NCI-H2107 (cell line): ENCODE measurements at regions not wholly inside any gene's neighbourhood (a gene's known extent, or its start where the extent isn't known, plus 50 kb on each side); places are given as distances from the start of the nearest gene placed in this dataset.
A peak's percentile ranks its signal among the peaks of the same experiment; 100 is the strongest.
"Not testable (repeated sequence)": the region's sequence is repeated elsewhere in the genome, so short reads cannot be mapped to it uniquely, and the experiment has no call there.

Source experiments
- DNase-seq: peaks from one replicate; lab custom pipeline; 2025; lab: John Stamatoyannopoulos, UW

GRCh38 chr4:126592088-126592487, 1040.7 kb upstream of the INTU start:
- DNase-seq: no peak

GRCh38 chr4:126593626-126594025, 1039.1 kb upstream of the INTU start:
- DNase-seq: no peak

- no peak for DNase-seq
Measured at GRCh38 chr4:126595643-126596042, 1037.1 kb upstream of the INTU start.

- DNase-seq: no peak
Measured at GRCh38 chr4:126599746-126600145, 1033.0 kb upstream of the INTU start.

- DNase-seq: no peak
Measured at GRCh38 chr4:126603210-126603609, 1029.5 kb upstream of the INTU start.

- DNase-seq: no peak
Measured at GRCh38 chr4:126603825-126604224, 1028.9 kb upstream of the INTU start.

- DNase-seq: no peak
Measured at GRCh38 chr4:126604268-126604867, 1028.4 kb upstream of the INTU start.

- no peak for DNase-seq
Measured at GRCh38 chr4:126610933-126611332, 1021.8 kb upstream of the INTU start.

- no peak for DNase-seq
Measured at GRCh38 chr4:126611900-126612299, 1020.9 kb upstream of the INTU start.

GRCh38 chr4:126614356-126614855, 1018.4 kb upstream of the INTU start:
- no peak for DNase-seq

GRCh38 chr4:126616795-126617194, 1016.0 kb upstream of the INTU start:
- no peak for DNase-seq

GRCh38 chr4:126627255-126627654, 1005.5 kb upstream of the INTU start:
- no peak for DNase-seq

GRCh38 chr4:126628933-126629332, 1003.8 kb upstream of the INTU start:
- no peak for DNase-seq

GRCh38 chr4:126630230-126630629, 1002.5 kb upstream of the INTU start:
- no peak for DNase-seq

- no peak for DNase-seq
Measured at GRCh38 chr4:126633306-126633705, 999.5 kb upstream of the INTU start.

- DNase-seq: no peak
Measured at GRCh38 chr4:126637706-126638105, 995.1 kb upstream of the INTU start.

GRCh38 chr4:126647320-126647719, 985.4 kb upstream of the INTU start:
- DNase-seq: no peak

- no peak for DNase-seq
Measured at GRCh38 chr4:126647756-126648397, 984.9 kb upstream of the INTU start.

GRCh38 chr4:126658411-126658810, 974.3 kb upstream of the INTU start:
- no peak for DNase-seq

GRCh38 chr4:126661194-126661593, 971.6 kb upstream of the INTU start:
- no peak for DNase-seq

- DNase-seq: no peak
Measured at GRCh38 chr4:126664839-126665238, 967.9 kb upstream of the INTU start.

GRCh38 chr4:126670038-126670437, 962.7 kb upstream of the INTU start:
- DNase-seq: not testable (repeated sequence)

- peak; percentile 27 for DNase-seq
Measured at GRCh38 chr4:126678618-126679017, 954.1 kb upstream of the INTU start.

- no peak for DNase-seq
Measured at GRCh38 chr4:126679303-126679702, 953.5 kb upstream of the INTU start.
